Liver (tissue), 8 donors: ENCODE measurements at regions not wholly inside any gene's neighbourhood (a gene's known extent, or its start where the extent isn't known, plus 50 kb on each side); places are given as distances from the start of the nearest gene placed in this dataset.

ENCODE experiments used
- DNase-seq: peaks from one replicate; pipeline ENCODE4 v3.0.0-alpha.2; 2017; ENCODE audit warnings: low spot score
- H3K27ac ChIP-seq, 2 donors: one replicate each; pipeline ENCODE4 v1.7.0; 2013; ENCODE audit warnings: inconsistent platforms in 2 of 2, low read length in 2 of 2, control low read depth in 1 of 2, low read depth in 1 of 2, mild to moderate bottlenecking in 1 of 2
- H3K27me3 ChIP-seq, 4 donors: one replicate each; pipeline versions ENCODE4 v1.6.1 to v1.7.0; 2013; ENCODE audit warnings: low read length in 3 of 4, inconsistent platforms in 1 of 4, mild to moderate bottlenecking in 1 of 4, moderate library complexity in 1 of 4; ENCODE audit not compliant: control insufficient read depth in 4 of 4, insufficient read depth in 4 of 4
- H3K36me3 ChIP-seq, 4 donors: one replicate each; pipeline versions ENCODE4 v1.6.1 to v1.7.0; 2013; ENCODE audit warnings: low read length in 3 of 4, mild to moderate bottlenecking in 3 of 4, low read depth in 1 of 4, moderate library complexity in 1 of 4; ENCODE audit not compliant: control insufficient read depth in 4 of 4, insufficient read depth in 3 of 4
- H3K4me1 ChIP-seq, 4 donors: one replicate each; pipeline versions ENCODE4 v1.6.1 to v1.7.0; 2013; ENCODE audit warnings: low read length in 3 of 4, mild to moderate bottlenecking in 3 of 4, moderate library complexity in 1 of 4; ENCODE audit not compliant: control insufficient read depth in 4 of 4, insufficient read depth in 4 of 4
- H3K4me3 ChIP-seq, 3 donors: one replicate each; pipeline versions ENCODE4 v1.6.1 to v1.7.0; 2013; ENCODE audit warnings: low read length in 3 of 3, control low read depth in 1 of 3, low read depth in 1 of 3, mild to moderate bottlenecking in 1 of 3
- H3K9ac ChIP-seq, 2 donors: one replicate each; pipeline ENCODE4 v1.7.0; 2013; ENCODE audit warnings: low read length in 2 of 2, mild to moderate bottlenecking in 2 of 2, moderate library complexity in 2 of 2, control low read depth in 1 of 2, low read depth in 1 of 2
- H3K9me3 ChIP-seq, 4 donors: one replicate each; pipeline versions ENCODE4 v1.6.1 to v1.7.0; 2013; ENCODE audit warnings: low read length in 3 of 4; ENCODE audit not compliant: control insufficient read depth in 4 of 4
- CTCF ChIP-seq: fragments of 150-350 bp; IDR thresholded peaks from 2 replicates; pipeline ENCODE4 v1.5.1; 2017; ENCODE audit warnings: improper control_type of control experiment, low read depth, low read length; ENCODE audit not compliant: missing input control
- EGR1 ChIP-seq, 2 donors: IDR thresholded peaks; 2 replicates each; pipeline ENCODE4 v1.6.1; 2016 to 2018; ENCODE audit warnings: antibody characterized with exemption in 2 of 2, low read depth in 2 of 2
- FOXA1 ChIP-seq: IDR thresholded peaks from 2 replicates; pipeline ENCODE4 v1.6.1; 2016; ENCODE audit warnings: antibody characterized with exemption
- FOXA2 ChIP-seq: IDR thresholded peaks from 2 replicates; pipeline ENCODE4 v1.6.1; 2016; ENCODE audit warnings: antibody characterized with exemption
- GABPA ChIP-seq, 2 donors: IDR thresholded peaks in 1 of 2; conservative IDR thresholded peaks in 1 of 2; 2 replicates each; pipeline ENCODE4 v1.6.1; 2016; ENCODE audit warnings: antibody characterized with exemption in 2 of 2, mild to moderate bottlenecking in 1 of 2, moderate library complexity in 1 of 2
- HNF4A ChIP-seq, 2 donors: conservative IDR thresholded peaks; 2 replicates each; pipeline ENCODE4 v1.6.1; 2016; ENCODE audit warnings: antibody characterized with exemption in 2 of 2, mild to moderate bottlenecking in 2 of 2
- HNF4G ChIP-seq: IDR thresholded peaks from 2 replicates; pipeline ENCODE4 v1.6.1; 2016; ENCODE audit warnings: antibody characterized with exemption
- JUND ChIP-seq, 2 donors: IDR thresholded peaks; 2 replicates each; pipeline ENCODE4 v1.6.1; 2016; ENCODE audit warnings: antibody characterized with exemption in 2 of 2
- MAX ChIP-seq: IDR thresholded peaks from 2 replicates; pipeline ENCODE4 v1.6.1; 2016; ENCODE audit warnings: antibody characterized with exemption
- NR2F2 ChIP-seq: IDR thresholded peaks from 2 replicates; pipeline ENCODE4 v1.6.1; 2016; ENCODE audit warnings: antibody characterized with exemption
- RAD21 ChIP-seq, 2 donors: IDR thresholded peaks; 2 replicates each; pipeline ENCODE4 v1.6.1; 2016; ENCODE audit warnings: antibody characterized with exemption in 2 of 2, mild to moderate bottlenecking in 2 of 2
- REST ChIP-seq: IDR thresholded peaks from 2 replicates; pipeline ENCODE4 v1.6.1; 2016; ENCODE audit warnings: antibody characterized with exemption, mild to moderate bottlenecking
- RXRA ChIP-seq, 2 donors: IDR thresholded peaks; 2 replicates each; pipeline ENCODE4 v1.6.1; 2017 to 2018; ENCODE audit warnings: antibody characterized with exemption in 2 of 2, mild to moderate bottlenecking in 1 of 2
- SP1 ChIP-seq: IDR thresholded peaks from 2 replicates; pipeline ENCODE4 v1.6.1; 2018; ENCODE audit warnings: antibody characterized with exemption, mild to moderate bottlenecking
- TAF1 ChIP-seq: conservative IDR thresholded peaks from 2 replicates; pipeline ENCODE4 v1.6.1; 2016; ENCODE audit warnings: antibody characterized with exemption, mild to moderate bottlenecking
- YY1 ChIP-seq: IDR thresholded peaks from 2 replicates; pipeline ENCODE4 v1.6.1; 2016; ENCODE audit warnings: antibody characterized with exemption, mild to moderate bottlenecking
- ZBTB33 ChIP-seq: IDR thresholded peaks from 2 replicates; pipeline ENCODE4 v1.6.1; 2016; ENCODE audit warnings: antibody characterized with exemption
- WGBS: extraction: QIAGEN DNeasy Blood & Tissue Kit; methylation state at CpG from one replicate; pipeline ENCODE4 v1.1.7; 2013; 5-methylcytosine and 5-hydroxymethylcytosine counted together
- donor health status: healthy.
- donor health status: healthy.
- donor health status: healthy.
- donor health status: healthy.
- donor health status: healthy.

GRCh38 chr15:59814409-59814808 lies 125.3 kb upstream of the BNIP2 start:
- DNase-seq = no peak
- Histone ChIP-seq H3K9ac (no peak overlapping the region), H3K9me3 (no peaks in the 10 kb centered on the region), H3K4me3 (no peak overlapping the region), H3K36me3 (no peaks in the 10 kb centered on the region), H3K27ac (no peak overlapping the region), H3K27me3 (peaks cover 0 to 5% (median 2%) of the 10 kb centered on the region in 4 donors), H3K4me1 (no peaks in the 10 kb centered on the region)
- no peak for TF ChIP-seq ZBTB33
- TF ChIP-seq EGR1 (IDR thresholded peaks at IDR 0.05; ENCODE audit: low read depth in 2 of 2) = no peak
- no peak for TF ChIP-seq RAD21 (IDR thresholded peaks at IDR 0.05)
- TF ChIP-seq RXRA (IDR thresholded peaks at IDR 0.05) = no peak
- no peak for TF ChIP-seq GABPA (IDR thresholded peaks at IDR 0.05 in 1 of 2, conservative IDR thresholded peaks at IDR 0.05 in 1 of 2)
- TF ChIP-seq YY1 = no peak
- no peak for TF ChIP-seq HNF4A (conservative IDR thresholded peaks at IDR 0.05)
- no peak for TF ChIP-seq TAF1
- no peak for TF ChIP-seq HNF4G
- TF ChIP-seq REST = no peak
- TF ChIP-seq FOXA2 = no peak
- no peak for TF ChIP-seq SP1
- no peak for TF ChIP-seq MAX
- no peak for TF ChIP-seq NR2F2
- TF ChIP-seq CTCF = no peak
- no peak for TF ChIP-seq FOXA1
- 63% methylated on average over 8 of the region's 8 CpGs for WGBS

GRCh38 chr15:59812889-59813288 lies 123.8 kb upstream of the BNIP2 start:
- Histone ChIP-seq H3K4me3 (no peak overlapping the region), H3K27me3 (peaks cover 0 to 4% (median 2%) of the 10 kb centered on the region in 4 donors), H3K27ac (no peak overlapping the region), H3K4me1 (no peaks in the 10 kb centered on the region), H3K36me3 (no peaks in the 10 kb centered on the region), H3K9me3 (no peaks in the 10 kb centered on the region), H3K9ac (no peak overlapping the region)
- DNase-seq = no peak
- WGBS = 45% methylated on average over 1 of the region's 1 CpG
- TF ChIP-seq SP1 = no peak
- no peak for TF ChIP-seq JUND (IDR thresholded peaks at IDR 0.05)
- no peak for TF ChIP-seq RAD21 (IDR thresholded peaks at IDR 0.05)
- TF ChIP-seq ZBTB33 = no peak
- no peak for TF ChIP-seq EGR1 (IDR thresholded peaks at IDR 0.05; ENCODE audit: low read depth in 2 of 2)
- no peak for TF ChIP-seq MAX
- TF ChIP-seq FOXA2 = no peak
- TF ChIP-seq HNF4G = no peak
